Neuronal stem cell (in vitro differentiated cells): ENCODE measurements at regions not wholly inside any gene's neighbourhood (a gene's known extent, or its start where the extent isn't known, plus 50 kb on each side); places are given as distances from the start of the nearest gene placed in this dataset.

ENCODE experiments used
- DNase-seq: peaks from one replicate; pipeline ENCODE4 v3.0.0-alpha.2; 2013; ENCODE audit warnings: low spot score
- H2AFZ ChIP-seq: one replicate; pipeline ENCODE4 v1.6.1; 2013; ENCODE audit warnings: mild to moderate bottlenecking, low read length, inconsistent platforms
- H2AK5ac ChIP-seq: 2 replicates; pipeline ENCODE4 v1.6.1; 2013; ENCODE audit warnings: low read depth, mild to moderate bottlenecking, inconsistent platforms, low read length, moderate library complexity, mixed read lengths
- H2BK120ac ChIP-seq: 2 replicates; pipeline ENCODE4 v1.6.1; 2013; ENCODE audit warnings: low read depth, mild to moderate bottlenecking, inconsistent platforms, low read length, moderate library complexity, mixed read lengths
- H2BK12ac ChIP-seq: one replicate; pipeline ENCODE4 v1.6.1; 2013; ENCODE audit warnings: low read length, inconsistent platforms
- H2BK15ac ChIP-seq: 2 replicates; pipeline ENCODE4 v1.6.1; 2013; ENCODE audit warnings: mild to moderate bottlenecking, low read length, inconsistent platforms, mixed read lengths
- H2BK5ac ChIP-seq: one replicate; pipeline ENCODE4 v1.6.1; 2013; ENCODE audit warnings: inconsistent platforms, mild to moderate bottlenecking, low read length, moderate library complexity
- H3K14ac ChIP-seq: one replicate; pipeline ENCODE4 v1.6.1; 2013; ENCODE audit warnings: low read length, inconsistent platforms
- H3K18ac ChIP-seq: 2 replicates; pipeline ENCODE4 v1.6.1; 2013; ENCODE audit warnings: low read length, inconsistent platforms
- H3K23ac ChIP-seq: 2 replicates; pipeline ENCODE4 v1.6.1; 2013; ENCODE audit warnings: low read depth, mild to moderate bottlenecking, mixed read lengths, low read length, inconsistent platforms; ENCODE audit not compliant: poor library complexity
- H3K27ac ChIP-seq: replicated peaks from 3 replicates; pipeline ENCODE4 v1.5.1; 2013; ENCODE audit warnings: low read length, inconsistent platforms
- H3K27me3 ChIP-seq, 3 experiments: 2 replicates each; pipeline ENCODE4 v1.6.1; 2013; ENCODE audit warnings: low read length in 3 of 3, mild to moderate bottlenecking in 2 of 3, inconsistent platforms in 1 of 3, low read depth in 1 of 3, mixed read lengths in 1 of 3, moderate library complexity in 1 of 3; ENCODE audit not compliant: control insufficient read depth in 3 of 3, insufficient read depth in 3 of 3
- H3K36me3 ChIP-seq, 2 donors: replicated peaks in 1 of 2; 2 replicates each; pipeline ENCODE4 v1.6.1; 2013; ENCODE audit warnings: low read length in 2 of 2; ENCODE audit not compliant: control insufficient read depth in 2 of 2, insufficient read depth in 2 of 2
- H3K4ac ChIP-seq: 2 replicates; pipeline ENCODE4 v1.6.1; 2013; ENCODE audit warnings: inconsistent platforms, mild to moderate bottlenecking, low read length, moderate library complexity
- H3K4me1 ChIP-seq, 2 donors: 1 replicate in 1 of 2; 2 replicates in 1 of 2; pipeline ENCODE4 v1.6.1; 2013; ENCODE audit warnings: low read length in 2 of 2, low read depth in 1 of 2; ENCODE audit not compliant: control insufficient read depth in 2 of 2, insufficient read depth in 1 of 2
- H3K4me2 ChIP-seq: one replicate; pipeline ENCODE4 v1.6.1; 2013; ENCODE audit warnings: mild to moderate bottlenecking, low read length, inconsistent platforms; ENCODE audit not compliant: insufficient read depth, poor library complexity, severe bottlenecking
- H3K4me3 ChIP-seq, 2 donors: 2 replicates each; pipeline ENCODE4 v1.5.1; 2013; ENCODE audit warnings: low read length in 2 of 2, mild to moderate bottlenecking in 2 of 2, inconsistent platforms in 1 of 2, moderate library complexity in 1 of 2
- H3K79me1 ChIP-seq: one replicate; pipeline ENCODE4 v1.6.1; 2013; ENCODE audit warnings: low read depth, mild to moderate bottlenecking, inconsistent platforms, low read length, moderate library complexity
- H3K9ac ChIP-seq: one replicate; pipeline ENCODE4 v1.6.1; 2013; ENCODE audit warnings: mild to moderate bottlenecking, low read depth, low read length, inconsistent platforms; ENCODE audit not compliant: poor library complexity
- H3K9me3 ChIP-seq, 2 donors: replicated peaks in 1 of 2; 2 replicates each; pipeline versions ENCODE3 to v1.6.1; 2013; ENCODE audit warnings: low read length in 2 of 2, mild to moderate bottlenecking in 2 of 2, inconsistent platforms in 1 of 2, low read depth in 1 of 2, mixed read lengths in 1 of 2, moderate library complexity in 1 of 2; ENCODE audit not compliant: control insufficient read depth in 2 of 2, insufficient read depth in 1 of 2
- H4K8ac ChIP-seq: one replicate; pipeline ENCODE4 v1.6.1; 2013; ENCODE audit warnings: low read depth, mild to moderate bottlenecking, inconsistent platforms, low read length, moderate library complexity
- H4K91ac ChIP-seq: one replicate; pipeline ENCODE4 v1.6.1; 2013; ENCODE audit warnings: low read length, low read depth, mild to moderate bottlenecking, inconsistent platforms; ENCODE audit not compliant: poor library complexity
- whole genome bisulfite sequencing, 2 donors: extraction: QIAGEN DNeasy Blood & Tissue Kit; methylation state at CpG; one replicate each; pipeline ENCODE4 v1.1.7; 2013; ENCODE audit warnings: missing lambda C conversion rate in 2 of 2, mixed read lengths in 1 of 2; ENCODE audit not compliant: insufficient read length in 2 of 2, insufficient replicate concordance in 1 of 2; ENCODE audit errors: extremely low coverage in 2 of 2; 5-methylcytosine and 5-hydroxymethylcytosine counted together

DNA sequence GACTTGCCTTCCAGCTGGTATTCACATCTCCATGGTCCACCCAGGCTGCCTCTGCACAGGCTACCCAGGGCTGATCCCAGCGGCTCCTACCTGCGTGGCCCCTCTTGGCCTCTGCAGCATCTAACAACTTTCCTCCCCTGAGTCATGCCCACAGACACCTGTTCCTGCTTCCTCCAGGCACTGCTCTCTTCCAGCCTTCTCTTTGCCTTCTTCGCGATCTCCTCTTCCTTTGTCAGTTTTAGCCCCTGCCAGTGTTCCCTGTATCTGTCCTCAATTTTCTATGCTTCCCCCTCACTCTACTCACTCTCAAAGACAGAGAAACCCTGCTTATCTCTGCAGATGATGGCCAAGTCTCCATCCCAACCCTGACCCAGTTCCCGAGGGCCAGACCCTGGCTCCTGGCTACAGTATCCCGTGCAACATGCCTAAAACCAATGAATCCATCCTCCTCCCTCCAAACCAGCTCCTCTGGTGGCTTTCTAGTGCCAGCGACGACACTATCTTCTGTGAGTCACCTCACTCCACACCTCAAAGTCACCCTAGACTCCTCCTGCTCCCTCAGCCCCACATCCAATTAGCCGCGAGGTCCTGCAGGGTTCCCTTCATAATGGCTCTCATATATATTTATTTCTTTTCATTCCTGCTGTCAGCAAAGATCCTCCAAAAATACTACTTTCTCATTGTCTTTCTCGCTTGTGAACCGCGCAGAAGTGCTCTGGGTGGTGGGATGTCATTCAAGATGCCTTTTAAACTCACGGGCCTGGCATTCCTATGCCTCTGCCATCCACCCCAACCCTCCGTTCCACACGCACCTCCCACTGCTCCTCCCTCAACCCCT, 259.2 kb downstream of the TOMM20 start:
- no peak overlapping the region for H4K8ac ChIP-seq
- H2BK5ac ChIP-seq, result no peak overlapping the region
- H3K4me2 ChIP-seq, result no peak overlapping the region
- H3K9ac ChIP-seq, result no peak overlapping the region
- no peak overlapping the region for H2AK5ac ChIP-seq
- H3K36me3 ChIP-seq, result no peaks in the 10 kb centered on the region
- H3K23ac ChIP-seq, result no peak overlapping the region
- H3K4me3 ChIP-seq, result no peak overlapping the region
- H3K27me3 ChIP-seq, result no peaks in the 10 kb centered on the region
- WGBS, 2 donors, result no CpG with 5 or more reads among the region's 16 CpGs
- H2BK15ac ChIP-seq, result no peak overlapping the region
- peaks cover 5 to 9% of the 10 kb centered on the region in 2 donors for H3K4me1 ChIP-seq
- no peak overlapping the region for H4K91ac ChIP-seq
- H3K4ac ChIP-seq, result no peak overlapping the region
- H3K27ac ChIP-seq, result no peak overlapping the region
- H3K9me3 ChIP-seq, result peaks cover 0 to 3% of the 10 kb centered on the region in 2 donors
- no peak overlapping the region for H2BK12ac ChIP-seq
- no peak for DNase-seq
- no peak overlapping the region for H3K14ac ChIP-seq
- H3K79me1 ChIP-seq, result no peaks in the 10 kb centered on the region
- no peak overlapping the region for H2BK120ac ChIP-seq
- H3K18ac ChIP-seq, result peak overlapping the region; percentile 12
- H2AFZ ChIP-seq, result peak overlapping the region; percentile 26

- no peak overlapping the region for H3K14ac ChIP-seq
- H3K4ac ChIP-seq, result no peak overlapping the region
- H3K27me3 ChIP-seq, result no peaks in the 10 kb centered on the region
- no peak overlapping the region for H2AK5ac ChIP-seq
- no peak overlapping the region for H2BK15ac ChIP-seq
- peaks cover 0 to 3% of the 10 kb centered on the region in 2 donors for H3K9me3 ChIP-seq
- no peak overlapping the region for H2BK12ac ChIP-seq
- H4K8ac ChIP-seq, result no peak overlapping the region
- no peak for DNase-seq
- no peak overlapping the region for H4K91ac ChIP-seq
- H2BK120ac ChIP-seq, result no peak overlapping the region
- H3K9ac ChIP-seq, result no peak overlapping the region
- no peaks in the 10 kb centered on the region for H3K79me1 ChIP-seq
- no peak overlapping the region for H3K27ac ChIP-seq
- no peaks in the 10 kb centered on the region for H3K36me3 ChIP-seq
- no peak overlapping the region for H3K23ac ChIP-seq
- WGBS, 2 donors, result no CpG with 5 or more reads among the region's 6 CpGs
- no peak overlapping the region for H3K18ac ChIP-seq
- no peak overlapping the region for H3K4me2 ChIP-seq
- H3K4me3 ChIP-seq, result no peak overlapping the region
- no peak overlapping the region for H2AFZ ChIP-seq
- no peak overlapping the region for H2BK5ac ChIP-seq
- peaks cover 5 to 9% of the 10 kb centered on the region in 2 donors for H3K4me1 ChIP-seq
These were observed 258.5 kb upstream of the IRF2BP2 start for GRCh38 chr1:234868296-234869147.

DNA sequence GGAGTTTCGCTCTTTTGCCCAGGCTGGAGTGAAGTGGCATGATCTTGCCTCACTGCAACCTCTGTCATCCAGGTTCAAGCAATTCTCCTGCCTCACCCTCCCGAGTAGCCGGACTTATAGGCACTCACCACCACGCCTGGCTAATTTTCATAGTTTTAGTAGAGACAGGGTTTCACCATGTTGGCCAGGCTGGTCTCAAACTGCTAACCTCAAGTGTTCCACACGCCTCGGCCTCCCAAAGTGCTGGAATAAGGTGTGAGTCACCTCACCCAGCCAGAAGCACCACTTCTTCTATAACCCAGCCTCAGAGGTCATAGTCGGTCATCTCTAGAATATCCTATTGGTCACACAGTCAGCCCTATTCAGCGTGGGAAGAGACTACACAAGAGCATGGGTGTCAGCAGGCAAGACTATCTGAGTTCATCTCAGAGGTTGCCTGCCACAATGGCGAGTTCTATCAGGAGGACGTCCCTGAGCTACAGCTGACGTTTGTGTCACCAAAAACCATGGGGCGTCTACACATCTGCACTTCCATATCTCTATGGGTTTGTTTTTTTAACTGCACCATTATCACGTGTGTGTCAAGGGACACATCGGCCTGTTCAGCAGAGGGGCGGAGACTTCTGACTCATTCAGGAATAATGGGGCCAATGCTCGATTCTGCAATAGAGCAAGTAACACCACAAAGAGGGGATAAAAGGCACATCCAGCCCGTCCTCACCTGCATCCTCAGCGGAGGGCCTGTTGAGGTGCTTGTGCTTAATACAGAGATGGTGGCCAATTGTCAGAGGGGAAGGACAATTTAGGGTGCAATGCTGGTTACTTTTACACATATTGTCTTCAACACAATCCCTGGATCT, 256.3 kb upstream of the IRF2BP2 start:
- Histone ChIP-seq H4K8ac (no peak overlapping the region), H3K4me2 (no peak overlapping the region), H2BK15ac (peak overlapping the region; percentile 17), H3K27ac (no peak overlapping the region), H3K14ac (no peak overlapping the region), H2AK5ac (peak overlapping the region; percentile 9), H3K4me1 (peaks cover 3 to 10% of the 10 kb centered on the region in 2 donors), H2AFZ (no peak overlapping the region), H3K4me3 (no peak overlapping the region), H3K9me3 (peaks cover 0 to 3% of the 10 kb centered on the region in 2 donors), H3K4ac (no peak overlapping the region), H2BK12ac (peak overlapping the region; percentile 41), H3K9ac (peak overlapping the region; percentile 7), H3K18ac (peak overlapping the region; percentile 25), H3K27me3 (no peaks in the 10 kb centered on the region), H3K23ac (peak overlapping the region; percentile 90), H3K79me1 (no peaks in the 10 kb centered on the region), H3K36me3 (no peaks in the 10 kb centered on the region), H2BK5ac (no peak overlapping the region), H2BK120ac (no peak overlapping the region), H4K91ac (no peak overlapping the region)
- no CpG with 5 or more reads among the region's 18 CpGs for WGBS, 2 donors
- no peak for DNase-seq
